Right hindlimb (tissue), 1 donor: ENCODE measurements at regions not wholly inside any gene's neighbourhood (a gene's known extent, or its start where the extent isn't known, plus 50 kb on each side); places are given as distances from the start of the nearest gene placed in this dataset.

Experiments
- DNase-seq: peaks from one replicate; pipeline ENCODE4 v3.0.0-alpha.2; 2018

- no peak for DNase-seq
Measured at GRCh38 chr16:17633181-17633951, 162.6 kb upstream of the XYLT1 start.

- DNase-seq, result no peak
Measured at GRCh38 chr16:17632667-17633066, 161.9 kb upstream of the XYLT1 start.

- DNase-seq, result no peak
Measured at GRCh38 chr16:17629936-17630335, 159.2 kb upstream of the XYLT1 start.

- no peak for DNase-seq
Measured at GRCh38 chr16:17628983-17629382, 158.2 kb upstream of the XYLT1 start.

- DNase-seq, result no peak
Measured at GRCh38 chr16:17622366-17622765, 151.6 kb upstream of the XYLT1 start.

- no peak for DNase-seq
Measured at GRCh38 chr16:17619261-17619660, 148.5 kb upstream of the XYLT1 start.

GRCh38 chr16:17617021-17617552, 146.3 kb upstream of the XYLT1 start:
- no peak for DNase-seq

- no peak for DNase-seq
Measured at GRCh38 chr16:17612336-17612735, 141.6 kb upstream of the XYLT1 start.

- no peak for DNase-seq
Measured at GRCh38 chr16:17607609-17608008, 136.8 kb upstream of the XYLT1 start.

GRCh38 chr16:17607075-17607509, 136.3 kb upstream of the XYLT1 start:
- no peak for DNase-seq

- DNase-seq, result no peak
Measured at GRCh38 chr16:17606460-17606859, 135.7 kb upstream of the XYLT1 start.

GRCh38 chr16:17605784-17606183, 135.0 kb upstream of the XYLT1 start:
- no peak for DNase-seq

- DNase-seq, result no peak
Measured at GRCh38 chr16:17603626-17604025, 132.9 kb upstream of the XYLT1 start.

- DNase-seq, result no peak
Measured at GRCh38 chr16:17602678-17603077, 131.9 kb upstream of the XYLT1 start.

- no peak for DNase-seq
Measured at GRCh38 chr16:17598968-17599367, 128.2 kb upstream of the XYLT1 start.

GRCh38 chr16:17591655-17592405, 121.1 kb upstream of the XYLT1 start:
- DNase-seq, result no peak

GRCh38 chr16:17590711-17591654, 120.2 kb upstream of the XYLT1 start:
- no peak for DNase-seq

- no peak for DNase-seq
Measured at GRCh38 chr16:17589898-17590297, 119.1 kb upstream of the XYLT1 start.

GRCh38 chr16:17585449-17586074, 114.8 kb upstream of the XYLT1 start:
- no peak for DNase-seq

GRCh38 chr16:17578981-17579874, 108.5 kb upstream of the XYLT1 start:
- peak; percentile 69 for DNase-seq

GRCh38 chr16:17574256-17574655, 103.5 kb upstream of the XYLT1 start:
- no peak for DNase-seq
